ENCODE measurements at regions not wholly inside any gene's neighbourhood (a gene's known extent, or its start where the extent isn't known, plus 50 kb on each side); places are given as distances from the start of the nearest gene placed in this dataset.

GRCh38 chr6:141963543-141964295, 169.0 kb upstream of the GJE1 start:
- in situ Hi-C loops (cut with MboI; ENCODE audit: low pct_unique_long_range_greater_than_20kb, low sequenced_read_pairs, unreplicated experiment), result no loop called here
- no peak for TF ChIP-seq CTCF (IDR thresholded peaks at IDR 0.05; ENCODE audit: extremely low read depth, insufficient read depth, missing control alignments)
- DNase-seq (ENCODE audit: low spot score), result no peak

- in situ Hi-C loops (cut with MboI; ENCODE audit: low pct_unique_long_range_greater_than_20kb, low sequenced_read_pairs, unreplicated experiment), result no loop called here
- TF ChIP-seq CTCF (IDR thresholded peaks at IDR 0.05; ENCODE audit: extremely low read depth, insufficient read depth, missing control alignments), result no peak
- no peak for DNase-seq (ENCODE audit: low spot score)
These were observed 175.5 kb upstream of the GJE1 start for GRCh38 chr6:141957271-141957670.

- no peak for DNase-seq (ENCODE audit: low spot score)
- in situ Hi-C loops (cut with MboI; ENCODE audit: low pct_unique_long_range_greater_than_20kb, low sequenced_read_pairs, unreplicated experiment), result no loop called here
- TF ChIP-seq CTCF (IDR thresholded peaks at IDR 0.05; ENCODE audit: extremely low read depth, insufficient read depth, missing control alignments), result no peak
These were observed 175.9 kb upstream of the GJE1 start for GRCh38 chr6:141956868-141957267.

- in situ Hi-C loops (cut with MboI; ENCODE audit: low pct_unique_long_range_greater_than_20kb, low sequenced_read_pairs, unreplicated experiment), result no loop called here
- DNase-seq (ENCODE audit: low spot score), result no peak
- no peak for TF ChIP-seq CTCF (IDR thresholded peaks at IDR 0.05; ENCODE audit: extremely low read depth, insufficient read depth, missing control alignments)
These were observed 176.5 kb upstream of the GJE1 start for GRCh38 chr6:141956046-141956761.

- in situ Hi-C loops (cut with MboI; ENCODE audit: low pct_unique_long_range_greater_than_20kb, low sequenced_read_pairs, unreplicated experiment), result no loop called here
- no peak for TF ChIP-seq CTCF (IDR thresholded peaks at IDR 0.05; ENCODE audit: extremely low read depth, insufficient read depth, missing control alignments)
- DNase-seq (ENCODE audit: low spot score), result no peak
These were observed 179.7 kb upstream of the GJE1 start for GRCh38 chr6:141953072-141953471.

- no peak for DNase-seq (ENCODE audit: low spot score)
- TF ChIP-seq CTCF (IDR thresholded peaks at IDR 0.05; ENCODE audit: extremely low read depth, insufficient read depth, missing control alignments), result no peak
- in situ Hi-C loops (cut with MboI; ENCODE audit: low pct_unique_long_range_greater_than_20kb, low sequenced_read_pairs, unreplicated experiment), result no loop called here
These were observed 186.2 kb upstream of the GJE1 start for GRCh38 chr6:141946502-141946901.
